ENCODE measurements at regions not wholly inside any gene's neighbourhood (a gene's known extent, or its start where the extent isn't known, plus 50 kb on each side); places are given as distances from the start of the nearest gene placed in this dataset.
"Not testable (repeated sequence)": the region's sequence is repeated elsewhere in the genome, so short reads cannot be mapped to it uniquely, and the experiment has no call there.

DNA sequence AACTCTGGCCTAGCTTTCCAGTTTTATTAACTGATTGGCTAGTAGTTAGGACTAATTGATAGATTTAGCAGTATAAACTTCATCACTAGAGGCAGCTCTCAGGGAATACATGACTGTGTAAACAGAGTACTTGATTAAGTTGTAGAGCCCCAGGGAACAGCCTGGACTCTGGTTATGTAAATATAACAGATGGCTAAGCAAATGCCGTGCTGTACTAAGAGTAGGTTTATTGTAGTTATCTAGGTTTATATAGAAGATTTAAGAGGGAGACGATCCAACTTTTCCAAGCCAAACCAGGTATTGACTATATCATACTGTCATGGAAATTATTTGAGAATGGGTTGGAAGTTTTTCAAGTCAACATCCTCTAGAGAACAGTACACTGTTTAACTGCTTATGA lies 463.4 kb upstream of the GRID2 start:
- no peak for DNase-seq

DNA sequence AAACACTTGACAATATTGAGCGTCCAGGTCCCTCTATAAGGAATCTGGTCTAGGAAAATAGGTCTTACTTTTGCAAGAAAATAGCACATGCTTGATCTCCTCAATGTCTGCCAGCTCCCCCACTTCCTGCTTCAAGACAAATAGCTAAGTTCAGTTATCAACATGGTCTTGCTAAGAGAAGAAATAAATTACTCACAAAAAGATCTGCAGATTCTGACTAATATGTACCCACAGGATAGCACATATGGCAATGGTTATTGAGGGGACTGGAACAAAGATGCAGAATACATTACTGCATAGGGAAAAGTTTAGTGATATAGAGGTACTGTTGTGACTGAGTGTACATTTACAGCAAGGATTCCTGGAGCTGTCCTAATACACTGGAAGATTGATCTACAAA lies 457.5 kb upstream of the GRID2 start:
- no peak for DNase-seq

DNA sequence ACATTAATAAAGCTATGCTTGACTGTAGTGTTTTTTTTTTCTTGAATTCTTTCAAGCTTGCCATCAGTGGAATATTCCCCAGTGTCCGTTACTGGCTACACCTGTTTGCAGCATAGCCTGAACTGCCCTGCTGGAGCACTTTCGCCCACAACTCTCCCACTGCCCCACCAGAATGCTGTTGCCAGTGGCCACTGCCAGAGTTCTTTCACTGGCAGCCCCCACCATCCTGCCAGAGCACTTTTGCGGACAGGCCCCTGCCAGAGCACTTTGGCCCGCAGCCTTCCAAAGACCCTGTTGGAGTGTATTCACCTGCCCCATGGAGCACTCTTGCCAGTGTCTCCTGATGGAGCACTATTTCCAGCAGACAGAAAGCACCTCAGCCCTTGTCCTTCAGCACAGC lies 452.3 kb upstream of the GRID2 start:
- DNase-seq, result no peak

DNA sequence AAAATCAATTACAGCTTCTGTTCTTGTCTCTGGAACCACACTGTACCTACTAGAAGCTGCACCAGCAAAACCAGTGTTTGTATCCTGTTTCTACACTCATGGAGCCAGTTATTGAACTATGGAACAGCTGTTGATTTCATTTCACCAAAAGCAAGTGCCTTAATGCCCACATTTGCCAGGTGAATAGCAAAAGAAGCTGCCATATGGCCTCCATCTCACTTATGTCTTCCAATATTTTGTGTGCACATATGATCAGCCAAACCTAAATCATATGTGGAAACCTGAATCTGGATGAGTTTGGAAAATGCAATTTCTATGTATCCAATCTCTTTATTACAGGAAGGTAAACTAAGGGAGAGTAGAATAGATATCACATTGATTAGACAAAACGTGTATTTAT lies 415.8 kb upstream of the GRID2 start:
- DNase-seq, result no peak

DNA sequence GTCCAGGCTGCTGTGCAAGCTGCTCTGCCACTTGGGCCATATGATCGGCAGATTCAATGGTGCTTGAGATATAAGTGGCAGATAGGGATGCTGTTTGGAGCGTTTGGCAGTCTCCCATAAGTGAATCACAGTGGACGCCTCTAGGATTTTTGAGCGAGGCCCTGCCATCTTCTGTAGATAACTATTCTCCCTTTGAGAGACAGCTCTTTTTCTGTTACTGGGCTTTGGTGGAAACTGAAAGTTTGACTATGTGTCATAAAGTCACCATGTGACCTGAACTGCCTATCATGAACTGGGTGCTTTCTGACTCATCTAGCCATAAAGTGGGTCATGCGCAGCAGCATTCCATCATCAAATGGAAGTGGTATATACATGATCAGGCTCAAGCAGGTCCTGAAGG lies 412.5 kb upstream of the GRID2 start:
- DNase-seq, result not testable (repeated sequence)

DNA sequence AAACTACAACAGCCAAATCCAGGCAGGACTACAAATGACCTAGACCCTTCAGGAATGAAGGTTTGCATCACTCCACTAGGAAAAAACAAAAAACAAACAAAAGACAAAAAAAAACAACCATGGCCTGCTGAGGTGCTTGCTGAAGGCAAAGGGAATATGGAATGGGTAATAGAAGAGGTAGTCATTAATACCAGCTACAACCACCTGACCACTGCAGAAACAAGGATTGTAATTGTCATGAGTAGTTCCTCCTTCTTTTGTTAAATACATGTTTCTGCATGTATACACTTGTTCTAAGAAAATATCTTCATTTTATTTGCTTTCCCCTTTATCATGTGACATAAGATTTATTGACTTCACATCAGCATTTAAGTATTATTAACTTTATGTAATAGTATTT lies 409.8 kb upstream of the GRID2 start:
- DNase-seq, result no peak

DNA sequence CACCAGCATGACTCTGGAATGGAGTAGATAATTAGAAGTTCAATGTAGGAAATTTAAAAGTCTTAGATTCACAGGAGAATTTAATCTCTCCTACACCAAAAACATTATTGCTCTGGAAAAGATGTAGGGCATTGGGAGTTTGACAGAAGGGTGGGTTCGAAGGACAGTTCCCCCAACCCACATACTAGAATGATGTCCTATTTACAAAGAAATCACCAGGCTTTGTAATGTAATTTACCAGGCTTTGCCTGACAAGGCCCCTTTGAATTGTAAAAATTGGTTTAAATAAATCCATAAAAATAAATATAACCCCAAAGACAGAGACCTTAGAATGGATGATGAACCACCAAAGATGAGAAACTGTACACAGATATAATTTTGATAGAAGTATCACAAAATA lies 399.2 kb upstream of the GRID2 start:
- DNase-seq, result no peak

DNA sequence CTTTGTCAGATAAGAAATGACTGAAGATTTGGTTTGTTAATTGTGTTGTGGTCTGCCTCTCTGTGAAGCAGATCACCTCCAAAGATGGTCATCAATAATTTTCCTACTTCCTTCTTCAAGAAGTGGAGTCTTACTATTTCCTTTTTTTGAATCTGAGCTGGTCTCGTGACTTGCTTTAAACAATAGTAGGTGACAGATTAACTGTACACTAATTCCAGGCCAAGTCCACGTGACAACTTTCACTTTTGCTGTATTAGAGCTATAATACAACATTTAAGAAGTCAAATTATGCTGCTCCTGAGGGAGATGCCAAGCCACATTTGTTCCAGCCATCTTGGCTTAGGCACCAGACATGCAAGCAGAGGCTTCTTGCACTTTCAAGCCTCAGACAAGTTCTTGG lies 393.8 kb upstream of the GRID2 start:
- DNase-seq, result no peak

DNA sequence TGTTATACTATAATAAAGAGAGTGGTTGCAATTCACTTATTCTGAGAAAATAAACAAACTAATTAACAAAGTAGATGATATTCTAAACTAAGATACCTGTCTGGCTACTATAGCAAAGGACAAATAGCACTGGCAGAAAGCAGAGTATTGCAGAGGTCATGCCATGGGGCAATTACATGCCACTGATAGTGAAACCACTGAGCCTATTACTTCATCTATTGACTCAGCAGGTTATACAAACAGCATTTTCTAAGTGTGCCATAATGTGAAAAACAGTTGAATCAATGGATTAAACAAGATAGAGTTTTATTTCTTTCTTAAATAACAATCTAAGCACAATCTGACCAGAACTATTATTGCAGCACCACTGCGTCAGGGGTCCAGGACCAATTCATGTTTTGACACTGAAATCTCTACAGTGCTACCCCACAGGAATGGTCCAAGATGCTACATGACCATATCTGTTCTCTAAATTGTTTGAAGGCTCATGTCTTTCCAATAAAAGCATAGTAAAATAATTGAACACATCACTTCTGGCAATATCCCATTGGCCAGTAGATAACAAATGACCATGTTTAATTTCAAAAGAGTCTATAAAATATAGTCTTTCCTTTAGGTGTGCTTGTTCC lies 389.5 kb upstream of the GRID2 start:
- no peak for DNase-seq

DNA sequence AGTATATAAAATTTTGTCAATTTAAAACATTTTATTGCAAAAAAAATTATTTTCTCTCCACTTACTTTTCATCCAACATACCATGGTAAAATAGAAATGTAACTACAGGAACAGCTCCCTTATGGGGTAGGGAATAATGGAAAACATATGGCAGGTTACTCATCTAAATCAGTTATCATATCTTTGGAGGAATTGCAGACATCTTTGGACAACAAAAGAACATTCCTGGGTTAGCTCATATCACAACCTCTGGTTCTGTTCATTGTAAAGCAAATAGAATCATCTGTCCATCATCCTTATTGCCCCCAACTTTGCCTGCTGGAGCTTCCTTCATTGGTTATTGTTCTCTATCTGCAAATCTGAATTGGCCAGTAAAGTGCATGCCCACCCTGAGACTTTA lies 387.5 kb upstream of the GRID2 start:
- DNase-seq, result no peak

DNA sequence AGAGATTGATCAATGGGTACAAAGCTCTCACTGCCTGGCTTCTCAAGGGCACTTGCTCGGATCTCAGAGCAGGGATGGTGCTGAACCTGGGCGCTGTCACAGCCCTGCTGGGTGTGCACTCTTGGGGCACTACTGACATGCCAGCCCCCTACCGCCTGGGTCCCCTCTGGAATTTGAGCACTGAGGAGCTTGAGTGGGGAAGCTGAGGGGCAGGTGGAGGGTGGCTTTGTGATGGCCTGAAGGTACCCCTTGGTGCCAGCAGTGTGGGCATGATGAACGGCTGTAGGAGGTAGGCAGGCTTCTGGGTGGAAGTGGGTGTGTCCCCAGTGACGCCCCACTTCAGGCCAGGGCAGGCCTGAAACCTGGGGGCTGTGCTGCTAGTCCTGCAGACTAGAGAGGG lies 379.1 kb upstream of the GRID2 start:
- DNase-seq, result no peak

DNA sequence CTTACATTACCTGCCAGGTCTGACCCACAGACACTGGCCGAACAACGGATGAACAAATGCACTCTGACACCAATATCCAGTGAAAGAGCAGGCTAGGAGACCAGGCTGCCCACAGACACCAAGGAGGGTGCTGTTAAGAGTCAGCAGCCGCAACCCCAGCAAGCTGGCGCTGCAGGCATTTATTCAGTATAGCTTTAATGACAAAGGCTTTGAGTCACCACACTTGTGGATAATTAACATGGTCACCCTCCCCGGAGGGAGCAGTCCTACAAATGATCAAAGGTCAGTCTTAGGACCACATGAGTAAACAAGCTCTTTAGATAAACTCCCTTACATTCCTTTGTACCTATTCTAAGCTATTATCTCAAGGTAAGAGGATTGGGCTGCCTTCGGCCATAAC lies 368.5 kb upstream of the GRID2 start:
- DNase-seq, result no peak

DNA sequence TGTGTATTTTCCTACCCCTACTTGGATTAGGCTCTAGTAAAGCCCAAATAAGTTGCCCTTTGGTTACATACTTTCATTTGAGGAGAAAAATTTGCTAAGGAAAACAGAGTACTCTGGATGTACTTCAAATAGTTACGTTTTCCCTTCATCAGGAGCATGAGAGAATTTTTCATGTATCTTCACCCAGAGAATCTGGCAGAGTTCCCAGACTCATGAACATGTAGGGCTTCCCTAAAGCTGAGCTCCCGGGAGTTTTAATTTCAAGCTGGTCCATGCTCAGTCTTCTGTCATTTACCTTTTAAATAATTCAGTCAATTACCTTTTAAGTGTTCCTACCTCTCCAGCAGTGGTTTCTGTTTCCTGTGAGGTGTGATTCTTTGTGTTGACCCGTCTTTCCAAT lies 367.5 kb upstream of the GRID2 start:
- peak; percentile 6 for DNase-seq

DNA sequence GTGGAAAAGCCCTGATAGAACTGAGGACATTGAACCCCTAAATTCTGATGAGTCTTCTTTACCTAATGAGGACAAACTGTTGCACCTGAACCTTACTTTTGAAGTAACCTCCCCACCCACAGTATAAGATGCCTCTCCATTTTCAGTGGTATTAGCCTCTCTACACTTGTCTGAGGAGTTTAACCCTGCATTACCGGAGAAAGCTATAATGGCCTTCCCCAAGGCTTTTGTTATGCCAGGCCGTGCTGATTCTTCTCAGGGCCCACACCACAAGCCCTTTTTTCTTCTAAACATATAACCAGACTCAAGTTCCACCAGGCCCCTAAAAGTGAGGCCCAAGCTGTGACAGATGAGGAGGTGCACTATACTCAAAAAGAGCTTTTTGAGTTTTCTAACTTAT lies 345.8 kb upstream of the GRID2 start:
- no peak for DNase-seq

DNA sequence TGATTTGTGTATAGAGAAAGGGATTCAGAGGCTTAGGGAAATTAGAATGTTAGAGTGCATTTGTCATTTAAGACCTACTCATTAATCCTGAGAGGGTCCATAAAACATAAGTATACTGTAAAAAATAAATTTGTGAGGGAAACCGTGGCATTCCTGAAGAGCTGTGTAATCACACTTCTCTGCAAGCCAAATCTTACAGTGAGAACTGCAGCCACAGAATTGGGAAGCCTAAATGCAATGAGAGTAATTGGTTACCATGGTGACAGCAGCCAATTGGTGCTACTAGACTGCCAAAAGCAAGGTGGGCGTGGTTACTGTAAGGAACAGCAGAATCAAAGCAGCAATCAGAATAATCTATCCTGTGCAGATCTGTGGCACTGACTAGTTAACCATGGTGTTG lies 345.2 kb upstream of the GRID2 start:
- DNase-seq, result no peak

DNA sequence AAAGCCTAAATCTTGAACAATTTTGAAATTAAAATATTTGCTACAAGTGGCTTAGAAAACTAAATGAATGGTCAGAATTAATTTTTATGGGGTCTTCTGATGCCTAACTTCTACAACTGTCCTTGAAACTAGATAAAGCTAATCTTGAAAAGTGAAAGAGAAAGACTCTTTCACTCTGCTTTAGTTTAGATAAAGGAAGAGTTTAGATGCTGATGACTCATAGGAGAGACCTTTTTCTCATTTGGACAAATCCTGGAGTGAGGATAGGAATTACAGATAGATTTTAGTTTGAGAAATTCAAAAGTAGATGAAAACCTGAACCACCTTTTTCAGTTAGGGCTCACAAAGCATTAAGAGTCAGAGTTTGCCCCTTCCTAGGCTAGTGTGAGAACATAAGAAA lies 342.3 kb upstream of the GRID2 start:
- DNase-seq, result no peak

DNA sequence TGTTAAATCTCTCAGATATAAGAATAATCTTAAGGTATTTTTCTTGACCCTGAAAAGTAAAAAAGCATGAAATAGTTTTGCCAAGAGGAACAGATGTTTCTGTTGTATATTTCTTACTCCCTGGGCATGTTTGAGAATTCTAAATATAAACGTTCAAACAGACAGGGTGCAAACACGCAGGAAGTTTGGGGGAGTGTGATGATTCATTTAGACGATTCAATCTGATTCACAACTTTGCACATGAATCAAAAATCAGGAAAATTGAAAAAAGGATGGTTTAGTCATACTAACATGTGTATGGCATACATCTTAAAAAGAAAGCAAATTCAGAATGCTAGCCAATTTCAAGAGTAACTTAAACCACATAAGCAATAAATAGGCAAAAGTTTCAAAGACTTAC lies 340.3 kb upstream of the GRID2 start:
- DNase-seq, result no peak

DNA sequence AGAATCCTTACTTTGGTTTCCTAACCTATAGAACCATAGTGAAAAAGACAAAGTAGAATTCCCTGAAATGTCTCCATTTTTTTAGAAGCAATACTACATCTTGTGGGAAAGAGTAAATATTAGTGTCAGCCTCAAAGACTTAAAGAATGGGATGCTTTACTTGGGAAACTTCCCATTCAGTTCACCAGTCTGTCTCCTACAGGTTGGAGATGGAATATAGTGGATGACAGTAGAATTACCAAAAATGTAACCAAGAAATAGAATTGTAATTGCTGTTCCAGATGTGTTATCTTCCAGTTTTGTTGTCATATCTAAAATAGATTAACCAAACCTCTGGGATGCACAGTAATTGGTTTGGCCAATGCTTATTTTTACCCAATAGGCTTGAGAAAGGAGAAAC lies 338.6 kb upstream of the GRID2 start:
- no peak for DNase-seq

DNA sequence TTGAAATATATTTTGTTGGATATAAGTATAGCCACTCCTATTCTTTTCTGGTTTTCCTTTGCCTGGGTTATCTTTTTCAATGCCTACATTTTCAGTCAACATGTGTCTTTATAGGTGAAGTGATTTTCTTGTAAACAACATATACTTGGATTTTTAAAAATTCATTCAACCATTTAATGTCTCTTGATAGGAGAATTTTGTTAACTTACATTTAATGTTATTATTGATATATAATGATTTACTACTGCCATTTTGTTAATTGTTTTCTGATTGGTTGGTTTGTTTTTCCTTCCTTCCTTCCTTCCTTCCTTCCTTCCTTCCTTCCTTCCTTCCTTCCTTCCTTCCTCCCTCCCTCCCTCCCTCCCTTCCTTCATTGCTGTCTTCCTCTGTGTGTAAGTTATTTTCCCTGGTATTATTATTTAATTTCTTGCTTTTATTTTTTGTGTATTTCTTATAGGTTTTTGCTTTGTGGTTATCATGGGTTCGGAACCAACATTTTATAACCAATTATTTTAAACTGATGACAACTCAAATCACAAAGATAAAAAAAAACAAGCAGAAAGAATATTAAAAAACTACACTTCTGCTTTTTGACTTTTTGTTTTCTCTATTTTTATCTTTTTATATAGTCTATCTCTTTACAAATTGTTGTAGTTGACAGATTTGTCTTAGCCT lies 330.1 kb upstream of the GRID2 start:
- no peak for DNase-seq

DNA sequence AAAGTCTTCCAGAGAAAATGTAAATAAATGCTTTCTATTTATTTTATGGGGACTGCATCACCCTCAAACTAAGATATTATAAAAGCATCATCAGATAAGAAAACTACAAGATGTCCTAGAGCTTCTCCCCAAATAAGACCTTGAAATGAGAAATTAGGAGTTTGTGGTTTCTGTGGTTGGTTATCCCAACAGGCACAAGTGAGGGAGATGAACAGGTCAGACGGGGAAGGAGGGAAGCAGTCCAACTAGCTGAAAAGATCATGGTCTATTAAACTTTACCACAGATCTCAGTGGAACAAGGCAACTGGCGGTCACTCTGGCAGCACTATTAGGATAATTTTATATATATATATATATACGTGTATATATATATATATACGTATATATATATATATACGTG lies 319.3 kb upstream of the GRID2 start:
- no peak for DNase-seq

DNA sequence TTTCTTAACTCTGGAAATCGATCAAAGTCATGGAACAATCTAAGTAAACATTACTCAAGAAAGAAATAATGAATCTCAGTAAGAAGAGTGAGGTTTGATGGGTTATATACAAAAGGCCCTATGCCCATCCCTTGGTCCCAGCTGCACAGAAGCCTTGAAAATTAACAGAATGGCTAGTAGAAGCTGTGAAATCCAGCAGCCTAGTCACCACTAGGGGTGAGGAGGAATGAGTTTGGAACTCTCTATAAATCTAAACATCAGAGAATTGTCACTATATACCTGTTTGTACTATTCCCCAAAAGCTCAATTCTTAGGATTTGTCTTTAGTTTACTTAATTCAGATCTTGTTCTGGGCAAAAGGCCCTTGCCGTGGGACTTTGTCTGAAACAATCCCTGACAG lies 313.9 kb upstream of the GRID2 start:
- no peak for DNase-seq

DNA sequence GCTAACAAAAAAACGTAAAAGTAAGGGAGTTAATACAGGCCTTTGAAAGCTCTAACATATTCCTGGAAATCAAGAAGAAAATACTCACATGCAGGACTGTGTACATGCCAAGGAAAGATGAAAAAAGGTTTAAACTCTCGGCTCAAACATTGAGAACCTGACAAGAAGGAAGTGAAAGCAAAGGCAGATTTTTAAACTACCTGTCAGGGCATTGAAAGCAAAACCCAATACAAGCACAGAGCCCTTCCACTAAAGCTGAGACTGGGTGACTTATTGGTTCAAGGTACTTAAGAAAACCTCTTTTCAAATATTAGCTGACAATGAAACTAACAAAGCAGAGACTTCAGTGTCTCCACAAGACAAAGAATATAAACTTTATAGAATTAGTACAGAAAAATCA lies 313.0 kb upstream of the GRID2 start:
- no peak for DNase-seq

DNA sequence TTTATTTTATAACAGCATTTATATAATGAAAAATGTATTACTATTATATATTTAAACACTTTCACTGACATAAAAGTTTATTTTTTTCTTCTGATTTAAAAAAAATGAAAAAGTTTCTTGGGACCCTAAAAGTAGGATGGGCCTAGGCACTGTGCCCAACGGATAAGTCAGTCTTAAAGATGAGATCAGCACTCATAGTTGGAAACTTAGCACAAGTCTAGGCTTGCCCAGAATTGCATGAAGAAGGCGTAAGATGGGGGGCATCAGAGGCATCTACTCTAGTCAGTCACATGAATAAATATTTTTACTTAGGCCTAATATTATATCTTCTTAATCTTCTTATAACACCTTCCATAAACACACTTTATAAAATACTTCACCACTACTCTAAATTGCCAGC lies 306.7 kb upstream of the GRID2 start:
- DNase-seq, result no peak

DNA sequence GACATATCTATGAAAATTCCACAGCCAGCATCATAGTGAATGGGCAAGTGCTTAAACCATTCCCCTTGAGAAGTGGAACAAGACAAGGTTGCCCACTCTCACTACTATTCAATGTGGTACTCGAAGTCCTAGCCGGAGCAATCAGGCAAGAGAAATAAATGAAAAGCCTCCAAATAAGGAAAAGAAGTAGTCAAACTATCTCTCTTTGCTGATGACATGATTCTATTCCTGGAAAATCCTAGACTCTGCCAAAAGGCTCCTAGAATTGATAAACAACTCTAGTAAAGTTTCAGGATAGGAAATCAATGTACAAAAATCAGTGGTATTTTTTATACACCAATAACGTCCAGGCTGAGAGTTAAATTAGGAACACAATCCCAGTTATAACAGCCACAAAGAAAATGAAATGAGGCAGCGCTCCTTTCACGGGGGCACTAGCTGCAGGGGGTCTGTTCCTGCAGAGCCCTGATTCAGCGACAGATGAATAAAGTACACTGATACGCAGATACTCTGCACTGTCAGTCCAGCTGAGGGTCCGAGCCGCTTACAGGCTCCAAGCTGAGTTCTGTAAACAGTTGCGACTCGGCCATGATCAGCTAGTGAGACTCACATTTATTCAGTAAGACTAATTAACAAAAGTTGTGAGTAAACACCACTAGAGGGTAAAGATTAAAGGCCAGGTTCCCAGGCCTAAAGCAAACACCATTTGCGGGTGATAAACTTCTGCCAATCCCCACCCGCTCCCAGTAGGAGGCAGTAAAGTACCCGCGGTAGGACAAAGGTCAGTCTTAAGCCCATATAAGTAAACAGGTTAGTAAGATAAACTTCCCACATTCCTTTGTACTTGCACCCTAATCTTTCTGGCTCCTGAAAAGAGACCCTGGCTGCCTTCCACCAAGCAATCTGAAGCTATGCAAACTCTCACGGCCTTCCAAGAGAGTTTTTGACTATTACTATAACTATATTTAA lies 290.6 kb upstream of the GRID2 start:
- DNase-seq, result no peak

Data from midbrain (tissue), 1 donor.